OCI-LY3 (cell line): ENCODE measurements at regions not wholly inside any gene's neighbourhood (a gene's known extent, or its start where the extent isn't known, plus 50 kb on each side); places are given as distances from the start of the nearest gene placed in this dataset.

Experiments used
- EZH2phosphoT487 ChIP-seq: fragments of 200-600 bp; shearing (Covaris generic); IDR thresholded peaks from 2 replicates; pipeline ENCODE4 v1.6.1; 2018; ENCODE audit warnings: antibody characterized with exemption, mixed run types, low read depth
- TF ChIP-seq, protein P1 (sequence below): fragments of 200-600, 300-600 bp; sonication (generic); IDR thresholded peaks from 2 replicates; pipeline ENCODE4 v1.5.1; 2014; ENCODE audit warnings: antibody characterized with exemption, low read length, low read depth

DNA sequence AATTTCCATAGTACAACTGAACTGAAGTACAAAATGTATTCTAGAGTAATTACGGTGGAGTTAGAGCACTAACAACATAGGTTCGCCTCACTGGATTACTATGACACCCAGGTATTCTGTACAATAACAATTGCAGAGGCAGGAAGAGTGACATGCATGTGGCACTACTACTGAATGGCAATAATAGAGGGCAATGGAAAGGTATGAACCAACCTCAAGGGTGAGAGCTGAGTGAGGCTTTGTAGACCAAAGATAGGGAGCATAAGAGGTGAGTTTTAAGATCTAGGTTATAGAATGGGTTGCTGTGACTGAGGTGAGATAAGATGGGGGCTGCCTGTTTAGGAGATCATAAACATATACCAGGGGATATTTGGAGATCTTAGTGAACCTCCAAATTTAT is 343.1 kb downstream of the PCNX1 start:
- TF ChIP-seq, protein P1, sequence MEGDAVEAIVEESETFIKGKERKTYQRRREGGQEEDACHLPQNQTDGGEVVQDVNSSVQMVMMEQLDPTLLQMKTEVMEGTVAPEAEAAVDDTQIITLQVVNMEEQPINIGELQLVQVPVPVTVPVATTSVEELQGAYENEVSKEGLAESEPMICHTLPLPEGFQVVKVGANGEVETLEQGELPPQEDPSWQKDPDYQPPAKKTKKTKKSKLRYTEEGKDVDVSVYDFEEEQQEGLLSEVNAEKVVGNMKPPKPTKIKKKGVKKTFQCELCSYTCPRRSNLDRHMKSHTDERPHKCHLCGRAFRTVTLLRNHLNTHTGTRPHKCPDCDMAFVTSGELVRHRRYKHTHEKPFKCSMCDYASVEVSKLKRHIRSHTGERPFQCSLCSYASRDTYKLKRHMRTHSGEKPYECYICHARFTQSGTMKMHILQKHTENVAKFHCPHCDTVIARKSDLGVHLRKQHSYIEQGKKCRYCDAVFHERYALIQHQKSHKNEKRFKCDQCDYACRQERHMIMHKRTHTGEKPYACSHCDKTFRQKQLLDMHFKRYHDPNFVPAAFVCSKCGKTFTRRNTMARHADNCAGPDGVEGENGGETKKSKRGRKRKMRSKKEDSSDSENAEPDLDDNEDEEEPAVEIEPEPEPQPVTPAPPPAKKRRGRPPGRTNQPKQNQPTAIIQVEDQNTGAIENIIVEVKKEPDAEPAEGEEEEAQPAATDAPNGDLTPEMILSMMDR, result no peak
- TF ChIP-seq EZH2phosphoT487, result no peak
